Neural progenitor cell (in vitro differentiated cells): ENCODE measurements at regions not wholly inside any gene's neighbourhood (a gene's known extent, or its start where the extent isn't known, plus 50 kb on each side); places are given as distances from the start of the nearest gene placed in this dataset.

ENCODE experiments used
- CTCF ChIP-seq: fragments of 200-600 bp; sonication (generic); IDR thresholded peaks from 2 replicates; pipeline ENCODE4 v1.5.1; 2017; ENCODE audit warnings: antibody characterized with exemption, mild to moderate bottlenecking
- EZH2phosphoT487 ChIP-seq: fragments of 200-600 bp; sonication (generic); IDR thresholded peaks from 2 replicates; pipeline ENCODE4 v1.6.1; 2017; ENCODE audit warnings: antibody characterized with exemption

GRCh38 chr1:60942291-60942690 is 140.1 kb upstream of the NFIA start:
- TF ChIP-seq CTCF = no peak
- no peak for TF ChIP-seq EZH2phosphoT487
